ENCODE measurements at regions not wholly inside any gene's neighbourhood (a gene's known extent, or its start where the extent isn't known, plus 50 kb on each side); places are given as distances from the start of the nearest gene placed in this dataset.

- no peak for TF ChIP-seq POLR2AphosphoS5 (IDR thresholded peaks at IDR 0.05; ENCODE audit: borderline replicate concordance, low read depth, low read length)
- no peak for TF ChIP-seq EZH2 (IDR thresholded peaks at IDR 0.05)
- TF ChIP-seq FOXP2 (optimal IDR thresholded peaks at IDR 0.05; ENCODE audit: control extremely low read depth, extremely low read length, insufficient read depth): no peak
These were observed 289.6 kb downstream of the EPM2A start for GRCh38 chr6:145445674-145446073.

Measured in SK-N-MC (cell line).